Hepatocyte (in vitro differentiated cells): ENCODE measurements at regions not wholly inside any gene's neighbourhood (a gene's known extent, or its start where the extent isn't known, plus 50 kb on each side); places are given as distances from the start of the nearest gene placed in this dataset.

Experiments used
- EZH2phosphoT487 ChIP-seq: fragments of 200-600 bp; sonication (generic); IDR thresholded peaks from one replicate; pipeline ENCODE4 v1.6.1; 2018; ENCODE audit warnings: antibody characterized with exemption, mild to moderate bottlenecking, low read depth, moderate library complexity; ENCODE audit not compliant: unreplicated experiment, severe bottlenecking
- TF ChIP-seq, protein P1 (sequence below): fragments of 200-600 bp; sonication (generic); IDR thresholded peaks from 2 replicates; pipeline ENCODE4 v1.5.1; 2016; ENCODE audit warnings: antibody characterized with exemption, mild to moderate bottlenecking; ENCODE audit not compliant: poor library complexity

DNA sequence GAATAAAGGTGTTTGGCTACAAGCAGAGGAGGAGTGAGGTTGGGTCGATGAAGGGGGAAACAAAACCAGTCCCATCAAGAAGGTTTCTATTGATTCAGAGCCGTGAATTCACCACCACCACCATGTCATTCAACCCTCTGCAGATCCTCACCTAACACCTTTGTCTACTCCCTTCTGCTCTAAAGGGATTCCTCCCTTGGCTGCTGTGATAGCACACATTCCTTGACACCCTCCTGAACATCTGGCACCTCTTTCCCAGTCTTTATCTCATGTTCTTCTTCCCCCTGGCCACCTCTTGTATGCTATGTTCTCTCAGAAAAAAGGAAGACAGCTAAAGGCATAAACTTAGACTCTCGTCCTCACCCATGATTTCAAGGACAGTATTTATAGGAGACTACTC, 318.0 kb downstream of the GPAM start:
- TF ChIP-seq, protein P1, sequence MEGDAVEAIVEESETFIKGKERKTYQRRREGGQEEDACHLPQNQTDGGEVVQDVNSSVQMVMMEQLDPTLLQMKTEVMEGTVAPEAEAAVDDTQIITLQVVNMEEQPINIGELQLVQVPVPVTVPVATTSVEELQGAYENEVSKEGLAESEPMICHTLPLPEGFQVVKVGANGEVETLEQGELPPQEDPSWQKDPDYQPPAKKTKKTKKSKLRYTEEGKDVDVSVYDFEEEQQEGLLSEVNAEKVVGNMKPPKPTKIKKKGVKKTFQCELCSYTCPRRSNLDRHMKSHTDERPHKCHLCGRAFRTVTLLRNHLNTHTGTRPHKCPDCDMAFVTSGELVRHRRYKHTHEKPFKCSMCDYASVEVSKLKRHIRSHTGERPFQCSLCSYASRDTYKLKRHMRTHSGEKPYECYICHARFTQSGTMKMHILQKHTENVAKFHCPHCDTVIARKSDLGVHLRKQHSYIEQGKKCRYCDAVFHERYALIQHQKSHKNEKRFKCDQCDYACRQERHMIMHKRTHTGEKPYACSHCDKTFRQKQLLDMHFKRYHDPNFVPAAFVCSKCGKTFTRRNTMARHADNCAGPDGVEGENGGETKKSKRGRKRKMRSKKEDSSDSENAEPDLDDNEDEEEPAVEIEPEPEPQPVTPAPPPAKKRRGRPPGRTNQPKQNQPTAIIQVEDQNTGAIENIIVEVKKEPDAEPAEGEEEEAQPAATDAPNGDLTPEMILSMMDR: no peak
- no peak for TF ChIP-seq EZH2phosphoT487
